C4-2B (cell line): ENCODE measurements at regions not wholly inside any gene's neighbourhood (a gene's known extent, or its start where the extent isn't known, plus 50 kb on each side); places are given as distances from the start of the nearest gene placed in this dataset.

Source experiments
- CTCF ChIP-seq: fragments of 450-650 bp; conservative IDR thresholded peaks from 2 replicates; pipeline ENCODE4 v1.5.1; 2017; ENCODE audit warnings: mild to moderate bottlenecking
- ZFX ChIP-seq: fragments of 450-650 bp; IDR thresholded peaks from 2 replicates; pipeline ENCODE4 v1.6.1; 2017

- TF ChIP-seq CTCF (no peak), ZFX (no peak)
Observed at GRCh38 chr9:135353935-135354334, 125.6 kb upstream of the PPP1R26 start.
